Karpas-422 (cell line): ENCODE measurements at regions not wholly inside any gene's neighbourhood (a gene's known extent, or its start where the extent isn't known, plus 50 kb on each side); places are given as distances from the start of the nearest gene placed in this dataset.
A peak's percentile ranks its signal among the peaks of the same experiment; 100 is the strongest.

Experiments used
- DNase-seq: peaks from one replicate; pipeline ENCODE4 v3.0.0-alpha.2; 2015
- H2AFZ ChIP-seq: fragments of 200-600 bp; sonication (generic); 2 replicates; pipeline ENCODE4 v1.6.1; 2014; ENCODE audit warnings: antibody characterized with exemption, low read length, mixed read lengths
- H3K27ac ChIP-seq: fragments of 200-600 bp; sonication (generic); 2 replicates; pipeline ENCODE4 v1.5.1; 2014; ENCODE audit warnings: mild to moderate bottlenecking, low read length, moderate library complexity
- H3K27me3 ChIP-seq: fragments of 200-600 bp; sonication (generic); 2 replicates; pipeline ENCODE4 v1.6.1; 2014; ENCODE audit warnings: low read length, mixed read lengths
- H3K36me3 ChIP-seq: fragments of 200-600 bp; sonication (generic); 2 replicates; pipeline ENCODE4 v1.6.1; 2014; ENCODE audit warnings: low read length, mixed read lengths; ENCODE audit not compliant: insufficient read depth
- H3K4me1 ChIP-seq: fragments of 200-600 bp; sonication (generic); 2 replicates; pipeline ENCODE4 v1.6.1; 2014; ENCODE audit warnings: mild to moderate bottlenecking, low read length, mixed read lengths
- H3K4me2 ChIP-seq: fragments of 200-600 bp; sonication (generic); 2 replicates; pipeline ENCODE4 v1.6.1; 2014; ENCODE audit warnings: low read length, low read depth, mild to moderate bottlenecking; ENCODE audit not compliant: poor library complexity, severe bottlenecking
- H3K4me3 ChIP-seq: fragments of 200-600 bp; sonication (generic); 2 replicates; pipeline ENCODE4 v1.5.1; 2014; ENCODE audit warnings: mild to moderate bottlenecking, antibody characterized with exemption, low read length, mixed read lengths
- H3K79me2 ChIP-seq: fragments of 200-600 bp; sonication (generic); 2 replicates; pipeline ENCODE4 v1.6.1; 2014; ENCODE audit warnings: mild to moderate bottlenecking, low read length, mixed read lengths
- H3K9ac ChIP-seq: fragments of 200-600 bp; sonication (generic); 2 replicates; pipeline ENCODE4 v1.6.0; 2014; ENCODE audit warnings: low read length
- H3K9me2 ChIP-seq: fragments of 200-600 bp; sonication (generic), shearing (Covaris generic); replicated peaks from 2 replicates; pipeline ENCODE4 v1.6.0; 2014; ENCODE audit warnings: mild to moderate bottlenecking, low read length, moderate library complexity; ENCODE audit not compliant: insufficient read depth
- H3K9me3 ChIP-seq: fragments of 300-700, 200-600 bp; sonication (generic); 2 replicates; pipeline ENCODE4 v1.6.1; 2014; ENCODE audit warnings: low read length, mixed read lengths
- H4K20me1 ChIP-seq: fragments of 200-600 bp; sonication (generic); 2 replicates; pipeline ENCODE4 v1.6.1; 2014; ENCODE audit warnings: mild to moderate bottlenecking, antibody characterized with exemption, low read length, low read depth; ENCODE audit not compliant: insufficient read depth

GRCh38 chr1:65050735-65051134, 84.4 kb upstream of the JAK1 start:
- Histone ChIP-seq H3K9me2 (no peaks in the 10 kb centered on the region), H3K79me2 (no peaks in the 10 kb centered on the region), H3K36me3 (no peaks in the 10 kb centered on the region), H3K4me3 (no peak overlapping the region), H3K4me2 (no peak overlapping the region), H4K20me1 (0 out of 2 replicates have a peak, but pooled peaks cover 4% of the 10 kb centered on the region), H3K4me1 (no peaks in the 10 kb centered on the region), H3K9me3 (no peaks in the 10 kb centered on the region), H3K27me3 (no peaks in the 10 kb centered on the region), H3K27ac (no peak overlapping the region), H3K9ac (no peak overlapping the region), H2AFZ (no peak overlapping the region)
- DNase-seq: no peak

DNA sequence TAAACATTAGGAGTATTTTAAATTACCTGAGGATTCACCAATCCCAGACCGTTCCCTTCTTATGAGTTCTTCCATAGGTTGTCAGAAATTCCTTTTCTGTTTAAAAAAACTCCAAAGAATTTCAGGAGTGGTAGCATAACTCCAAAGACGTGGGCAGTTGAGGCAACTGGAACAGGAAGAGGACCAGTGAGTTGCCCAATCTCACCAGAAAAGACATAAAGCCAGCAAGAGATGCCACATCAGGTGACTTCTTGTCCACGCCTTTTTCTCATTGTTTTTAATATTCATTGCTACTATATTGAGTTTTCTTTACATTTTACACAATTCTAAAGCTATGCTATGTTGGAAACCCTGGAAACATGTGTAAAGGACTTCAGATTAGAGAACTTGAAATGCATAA, 88.1 kb upstream of the JAK1 start:
- no peak overlapping the region for H3K9ac ChIP-seq
- no peak overlapping the region for H3K27ac ChIP-seq
- H3K4me1 ChIP-seq: no peaks in the 10 kb centered on the region
- no peak overlapping the region for H3K4me3 ChIP-seq
- no peaks in the 10 kb centered on the region for H3K36me3 ChIP-seq
- no peaks in the 10 kb centered on the region for H3K9me3 ChIP-seq
- no peaks in the 10 kb centered on the region for H3K27me3 ChIP-seq
- H3K79me2 ChIP-seq: no peaks in the 10 kb centered on the region
- 0 out of 2 replicates have a peak, but pooled peaks cover 4% of the 10 kb centered on the region for H4K20me1 ChIP-seq
- no peak overlapping the region for H3K4me2 ChIP-seq
- no peaks in the 10 kb centered on the region for H3K9me2 ChIP-seq
- no peak overlapping the region for H2AFZ ChIP-seq
- DNase-seq: no peak

DNA sequence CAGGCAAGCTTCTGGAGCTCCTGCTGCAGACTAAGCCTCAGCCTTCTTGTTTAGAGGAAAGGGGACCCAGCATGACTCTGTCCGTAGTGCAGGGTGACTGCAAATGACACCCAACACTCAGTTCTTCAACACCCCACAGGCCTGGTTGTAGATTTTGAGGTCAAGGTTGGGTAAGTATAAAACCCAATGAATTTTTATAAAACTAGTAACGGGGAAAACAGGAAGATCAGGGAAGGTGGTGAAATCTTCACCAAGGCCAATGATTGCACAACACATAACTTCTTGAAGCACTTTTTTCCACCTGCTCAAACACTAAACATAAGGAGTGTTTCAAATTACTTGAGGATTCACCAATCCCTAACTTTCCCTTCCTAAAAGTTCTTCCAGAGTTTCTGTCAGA, 89.4 kb upstream of the JAK1 start:
- no peaks in the 10 kb centered on the region for H3K27me3 ChIP-seq
- H3K9me2 ChIP-seq: no peaks in the 10 kb centered on the region
- H3K4me2 ChIP-seq: no peak overlapping the region
- no peak overlapping the region for H3K4me3 ChIP-seq
- no peaks in the 10 kb centered on the region for H3K9me3 ChIP-seq
- DNase-seq: no peak
- no peaks in the 10 kb centered on the region for H3K79me2 ChIP-seq
- H3K4me1 ChIP-seq: no peaks in the 10 kb centered on the region
- H3K36me3 ChIP-seq: no peaks in the 10 kb centered on the region
- H2AFZ ChIP-seq: no peak overlapping the region
- no peak overlapping the region for H3K27ac ChIP-seq
- no peaks in the 10 kb centered on the region for H4K20me1 ChIP-seq
- no peak overlapping the region for H3K9ac ChIP-seq

DNA sequence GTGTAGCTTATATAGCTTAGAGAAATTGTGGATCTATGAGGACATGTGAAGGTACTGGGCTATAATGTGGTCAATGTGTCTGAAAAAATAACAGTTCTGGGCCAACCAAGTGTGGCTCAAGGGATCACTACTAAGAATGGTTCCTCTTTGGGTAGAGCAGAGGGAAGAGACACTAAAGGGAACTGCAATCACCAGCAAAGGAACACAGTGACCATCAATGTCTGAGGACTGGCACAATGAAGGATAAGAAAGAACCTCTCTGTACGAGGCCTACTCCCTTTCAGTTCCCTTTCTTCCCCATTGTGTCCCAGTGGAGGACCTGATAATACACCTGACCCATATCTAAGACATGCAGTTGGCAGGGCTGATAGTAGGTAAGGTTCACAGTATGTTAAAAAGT, 89.9 kb upstream of the JAK1 start:
- H3K9me2 ChIP-seq: no peaks in the 10 kb centered on the region
- H3K79me2 ChIP-seq: no peaks in the 10 kb centered on the region
- no peak overlapping the region for H3K9ac ChIP-seq
- H3K4me1 ChIP-seq: no peaks in the 10 kb centered on the region
- H3K36me3 ChIP-seq: no peaks in the 10 kb centered on the region
- no peaks in the 10 kb centered on the region for H3K27me3 ChIP-seq
- H2AFZ ChIP-seq: no peak overlapping the region
- H3K4me2 ChIP-seq: no peak overlapping the region
- H4K20me1 ChIP-seq: no peaks in the 10 kb centered on the region
- DNase-seq: no peak
- no peak overlapping the region for H3K4me3 ChIP-seq
- H3K9me3 ChIP-seq: no peaks in the 10 kb centered on the region
- no peak overlapping the region for H3K27ac ChIP-seq

- Histone ChIP-seq H3K79me2 (no peaks in the 10 kb centered on the region), H3K9me3 (no peaks in the 10 kb centered on the region), H4K20me1 (no peaks in the 10 kb centered on the region), H3K27ac (no peak overlapping the region), H3K4me1 (no peaks in the 10 kb centered on the region), H3K4me3 (no peak overlapping the region), H3K9me2 (no peaks in the 10 kb centered on the region), H2AFZ (no peak overlapping the region), H3K36me3 (no peaks in the 10 kb centered on the region), H3K9ac (no peak overlapping the region), H3K4me2 (no peak overlapping the region), H3K27me3 (no peaks in the 10 kb centered on the region)
- DNase-seq: no peak
These were observed 90.5 kb upstream of the JAK1 start for GRCh38 chr1:65056866-65057265.

DNA sequence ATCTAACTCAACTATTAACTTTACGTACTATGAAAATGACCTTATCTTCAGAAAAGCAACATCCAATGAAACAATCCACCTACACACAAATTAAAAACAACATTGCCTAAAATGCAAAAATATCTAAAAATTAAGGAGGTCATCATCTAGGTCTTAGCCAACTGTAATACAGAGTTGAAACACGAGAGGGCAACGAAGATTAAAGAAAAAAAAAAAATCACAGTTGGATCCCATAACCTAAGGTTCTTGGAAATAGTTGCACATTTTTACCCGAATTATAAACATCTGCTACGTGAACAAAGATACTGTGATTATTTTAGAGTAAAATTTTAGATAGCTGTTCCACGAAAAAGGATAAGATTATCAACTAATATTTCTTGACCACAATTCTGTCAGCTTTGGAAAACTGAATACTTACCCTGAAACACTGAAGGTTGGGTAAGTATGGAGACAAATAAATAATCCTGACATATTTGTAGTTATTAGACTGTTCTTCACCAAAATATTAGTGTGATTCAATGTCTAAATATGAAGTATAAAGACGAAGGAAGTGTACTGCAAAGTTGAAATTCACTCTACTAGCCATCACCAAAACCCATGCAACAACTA, 88.0 kb upstream of the AK4 start:
- Histone ChIP-seq H3K9me2 (no peaks in the 10 kb centered on the region), H3K27me3 (no peaks in the 10 kb centered on the region), H3K9ac (no peak overlapping the region), H3K36me3 (no peaks in the 10 kb centered on the region), H3K4me3 (no peak overlapping the region), H3K4me2 (no peak overlapping the region), H3K27ac (no peak overlapping the region), H3K79me2 (no peaks in the 10 kb centered on the region), H3K4me1 (no peaks in the 10 kb centered on the region), H2AFZ (no peak overlapping the region), H4K20me1 (no peaks in the 10 kb centered on the region), H3K9me3 (no peaks in the 10 kb centered on the region)
- peak; percentile 64 for DNase-seq

- no peaks in the 10 kb centered on the region for H3K79me2 ChIP-seq
- DNase-seq: no peak
- H3K9me2 ChIP-seq: no peaks in the 10 kb centered on the region
- no peaks in the 10 kb centered on the region for H3K36me3 ChIP-seq
- no peaks in the 10 kb centered on the region for H3K27me3 ChIP-seq
- no peak overlapping the region for H2AFZ ChIP-seq
- no peak overlapping the region for H3K4me2 ChIP-seq
- no peak overlapping the region for H3K4me3 ChIP-seq
- no peaks in the 10 kb centered on the region for H3K4me1 ChIP-seq
- H3K9ac ChIP-seq: no peak overlapping the region
- H3K27ac ChIP-seq: no peak overlapping the region
- no peaks in the 10 kb centered on the region for H3K9me3 ChIP-seq
- H4K20me1 ChIP-seq: no peaks in the 10 kb centered on the region
These were observed 85.7 kb upstream of the AK4 start for GRCh38 chr1:65062339-65062738.

GRCh38 chr1:65063025-65063424, 85.0 kb upstream of the AK4 start:
- Histone ChIP-seq H3K4me3 (no peak overlapping the region), H3K9me2 (no peaks in the 10 kb centered on the region), H2AFZ (no peak overlapping the region), H3K79me2 (no peaks in the 10 kb centered on the region), H4K20me1 (no peaks in the 10 kb centered on the region), H3K4me1 (peaks cover 5% of the 10 kb centered on the region), H3K36me3 (no peaks in the 10 kb centered on the region), H3K4me2 (no peak overlapping the region), H3K9ac (no peak overlapping the region), H3K9me3 (no peaks in the 10 kb centered on the region), H3K27ac (no peak overlapping the region), H3K27me3 (no peaks in the 10 kb centered on the region)
- no peak for DNase-seq

DNA sequence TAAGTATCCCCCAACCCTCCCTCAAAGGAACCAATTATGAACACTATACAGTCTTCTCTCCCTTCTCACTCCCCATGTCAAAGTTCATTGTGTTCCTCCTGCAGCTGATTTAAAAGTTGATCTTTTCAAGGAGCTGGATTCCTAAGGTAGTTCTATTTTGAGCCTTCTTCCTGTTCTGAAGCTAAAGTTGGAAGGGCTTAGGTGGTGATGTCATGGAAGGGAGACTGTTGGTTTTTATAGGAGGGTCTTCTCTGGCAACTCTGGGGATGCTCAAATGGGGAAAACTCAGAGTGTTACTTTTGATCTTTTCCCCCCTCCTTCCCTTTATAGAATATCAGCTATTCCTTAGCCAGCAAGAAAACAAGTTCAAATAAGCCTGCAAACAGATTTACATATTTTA, 83.0 kb upstream of the AK4 start:
- H3K79me2 ChIP-seq: no peaks in the 10 kb centered on the region
- H3K9ac ChIP-seq: no peak overlapping the region
- H3K9me2 ChIP-seq: no peaks in the 10 kb centered on the region
- no peak overlapping the region for H3K4me3 ChIP-seq
- no peaks in the 10 kb centered on the region for H3K36me3 ChIP-seq
- no peaks in the 10 kb centered on the region for H3K9me3 ChIP-seq
- H4K20me1 ChIP-seq: no peaks in the 10 kb centered on the region
- H3K4me1 ChIP-seq: peaks cover 15% of the 10 kb centered on the region
- H2AFZ ChIP-seq: no peak overlapping the region
- DNase-seq: no peak
- no peak overlapping the region for H3K27ac ChIP-seq
- H3K4me2 ChIP-seq: no peak overlapping the region
- H3K27me3 ChIP-seq: no peaks in the 10 kb centered on the region
